Karpas-422 (cell line): ENCODE measurements at regions not wholly inside any gene's neighbourhood (a gene's known extent, or its start where the extent isn't known, plus 50 kb on each side); places are given as distances from the start of the nearest gene placed in this dataset.

Experiments used
- DNase-seq: peaks from one replicate; pipeline ENCODE4 v3.0.0-alpha.2; 2015
- H2AFZ ChIP-seq: fragments of 200-600 bp; sonication (generic); 2 replicates; pipeline ENCODE4 v1.6.1; 2014; ENCODE audit warnings: antibody characterized with exemption, low read length, mixed read lengths
- H3K27ac ChIP-seq: fragments of 200-600 bp; sonication (generic); 2 replicates; pipeline ENCODE4 v1.5.1; 2014; ENCODE audit warnings: mild to moderate bottlenecking, low read length, moderate library complexity
- H3K27me3 ChIP-seq: fragments of 200-600 bp; sonication (generic); 2 replicates; pipeline ENCODE4 v1.6.1; 2014; ENCODE audit warnings: low read length, mixed read lengths
- H3K36me3 ChIP-seq: fragments of 200-600 bp; sonication (generic); 2 replicates; pipeline ENCODE4 v1.6.1; 2014; ENCODE audit warnings: low read length, mixed read lengths; ENCODE audit not compliant: insufficient read depth
- H3K4me1 ChIP-seq: fragments of 200-600 bp; sonication (generic); 2 replicates; pipeline ENCODE4 v1.6.1; 2014; ENCODE audit warnings: mild to moderate bottlenecking, low read length, mixed read lengths
- H3K4me2 ChIP-seq: fragments of 200-600 bp; sonication (generic); 2 replicates; pipeline ENCODE4 v1.6.1; 2014; ENCODE audit warnings: low read length, low read depth, mild to moderate bottlenecking; ENCODE audit not compliant: poor library complexity, severe bottlenecking
- H3K4me3 ChIP-seq: fragments of 200-600 bp; sonication (generic); 2 replicates; pipeline ENCODE4 v1.5.1; 2014; ENCODE audit warnings: mild to moderate bottlenecking, antibody characterized with exemption, low read length, mixed read lengths
- H3K79me2 ChIP-seq: fragments of 200-600 bp; sonication (generic); 2 replicates; pipeline ENCODE4 v1.6.1; 2014; ENCODE audit warnings: mild to moderate bottlenecking, low read length, mixed read lengths
- H3K9ac ChIP-seq: fragments of 200-600 bp; sonication (generic); 2 replicates; pipeline ENCODE4 v1.6.0; 2014; ENCODE audit warnings: low read length
- H3K9me2 ChIP-seq: fragments of 200-600 bp; sonication (generic), shearing (Covaris generic); replicated peaks from 2 replicates; pipeline ENCODE4 v1.6.0; 2014; ENCODE audit warnings: mild to moderate bottlenecking, low read length, moderate library complexity; ENCODE audit not compliant: insufficient read depth
- H3K9me3 ChIP-seq: fragments of 300-700, 200-600 bp; sonication (generic); 2 replicates; pipeline ENCODE4 v1.6.1; 2014; ENCODE audit warnings: low read length, mixed read lengths
- H4K20me1 ChIP-seq: fragments of 200-600 bp; sonication (generic); 2 replicates; pipeline ENCODE4 v1.6.1; 2014; ENCODE audit warnings: mild to moderate bottlenecking, antibody characterized with exemption, low read length, low read depth; ENCODE audit not compliant: insufficient read depth

- no peak overlapping the region for H3K4me2 ChIP-seq
- H3K9me2 ChIP-seq, result no peaks in the 10 kb centered on the region
- H3K4me3 ChIP-seq, result no peak overlapping the region
Observed at GRCh38 chr11:29553990-29554389, 462.8 kb downstream of the KCNA4 start.

DNA sequence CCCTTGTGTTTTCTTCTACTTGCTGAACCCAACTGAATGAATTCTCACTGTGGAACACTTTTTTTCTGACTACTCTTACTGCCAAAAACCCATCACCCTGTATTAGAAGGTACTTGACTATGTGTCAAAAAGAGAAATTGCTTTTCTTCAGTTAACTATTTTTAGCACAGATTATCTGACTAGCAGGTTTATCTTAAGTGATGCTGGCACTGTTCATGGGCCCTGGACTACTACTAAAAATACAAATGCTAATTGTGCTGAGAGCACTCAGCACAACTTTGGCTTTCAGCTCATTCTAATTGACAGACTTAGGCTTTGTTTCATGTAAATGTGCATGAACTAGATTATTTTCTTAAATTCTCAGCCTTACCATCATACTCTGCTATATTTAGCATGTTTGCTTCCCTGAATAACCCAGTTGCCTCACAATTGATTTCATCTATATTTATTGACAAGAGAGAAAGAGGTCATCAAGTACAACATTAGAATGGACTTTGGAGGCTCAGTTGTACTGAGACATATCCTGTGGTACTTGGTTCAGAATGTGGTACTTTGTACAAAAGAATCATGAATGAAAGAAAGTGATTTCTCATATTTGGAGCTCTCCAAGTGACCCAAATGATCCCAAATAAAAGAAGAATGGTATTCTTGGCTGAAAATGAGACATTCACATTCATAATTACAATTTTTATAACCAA lies 478.3 kb downstream of the KCNA4 start:
- no peak overlapping the region for H3K9ac ChIP-seq
- H3K27ac ChIP-seq, result no peak overlapping the region
- H3K36me3 ChIP-seq, result no peaks in the 10 kb centered on the region
- H3K9me2 ChIP-seq, result no peaks in the 10 kb centered on the region
- H3K4me1 ChIP-seq, result no peaks in the 10 kb centered on the region
- H3K4me3 ChIP-seq, result no peak overlapping the region
- no peak overlapping the region for H3K4me2 ChIP-seq
- no peak for DNase-seq
- no peaks in the 10 kb centered on the region for H4K20me1 ChIP-seq
- H3K9me3 ChIP-seq, result 0 out of 2 replicates have a peak, but pooled peaks cover 4% of the 10 kb centered on the region
- no peaks in the 10 kb centered on the region for H3K27me3 ChIP-seq
- no peak overlapping the region for H2AFZ ChIP-seq
- no peaks in the 10 kb centered on the region for H3K79me2 ChIP-seq

More at GRCh38 chr11:29553990-29554389, 462.8 kb downstream of the KCNA4 start:
- no peaks in the 10 kb centered on the region for H3K27me3 ChIP-seq
- no peak overlapping the region for H3K9ac ChIP-seq
- H3K36me3 ChIP-seq, result no peaks in the 10 kb centered on the region
- no peak overlapping the region for H3K27ac ChIP-seq
- H3K4me1 ChIP-seq, result no peaks in the 10 kb centered on the region
- H4K20me1 ChIP-seq, result no peaks in the 10 kb centered on the region
- no peaks in the 10 kb centered on the region for H3K9me3 ChIP-seq
- no peak for DNase-seq
- H3K79me2 ChIP-seq, result no peaks in the 10 kb centered on the region
- H2AFZ ChIP-seq, result no peak overlapping the region

GRCh38 chr11:29534836-29535235 lies 482.0 kb downstream of the KCNA4 start:
- H3K27me3 ChIP-seq, result no peaks in the 10 kb centered on the region
- no peak overlapping the region for H3K4me3 ChIP-seq
- 0 out of 2 replicates have a peak, but pooled peaks cover 4% of the 10 kb centered on the region for H3K9me3 ChIP-seq
- no peak overlapping the region for H3K27ac ChIP-seq
- H3K4me1 ChIP-seq, result no peaks in the 10 kb centered on the region
- DNase-seq, result no peak
- H2AFZ ChIP-seq, result no peak overlapping the region
- H4K20me1 ChIP-seq, result no peaks in the 10 kb centered on the region
- no peaks in the 10 kb centered on the region; the same call in 1 of the 2 replicates for H3K9me2 ChIP-seq
- no peak overlapping the region for H3K4me2 ChIP-seq
- H3K36me3 ChIP-seq, result no peaks in the 10 kb centered on the region
- H3K9ac ChIP-seq, result no peak overlapping the region
- H3K79me2 ChIP-seq, result no peaks in the 10 kb centered on the region

GRCh38 chr11:29530961-29531360 lies 485.9 kb downstream of the KCNA4 start:
- Histone ChIP-seq H3K36me3 (no peaks in the 10 kb centered on the region), H3K79me2 (no peaks in the 10 kb centered on the region), H2AFZ (no peak overlapping the region), H4K20me1 (no peaks in the 10 kb centered on the region), H3K4me3 (no peak overlapping the region), H3K9me3 (peaks cover 4% of the 10 kb centered on the region; the same call in 1 of the 2 replicates), H3K9me2 (no peaks in the 10 kb centered on the region; the same call in 1 of the 2 replicates), H3K27me3 (no peaks in the 10 kb centered on the region), H3K9ac (no peak overlapping the region), H3K4me2 (no peak overlapping the region), H3K4me1 (no peaks in the 10 kb centered on the region), H3K27ac (no peak overlapping the region)
- no peak for DNase-seq

DNA sequence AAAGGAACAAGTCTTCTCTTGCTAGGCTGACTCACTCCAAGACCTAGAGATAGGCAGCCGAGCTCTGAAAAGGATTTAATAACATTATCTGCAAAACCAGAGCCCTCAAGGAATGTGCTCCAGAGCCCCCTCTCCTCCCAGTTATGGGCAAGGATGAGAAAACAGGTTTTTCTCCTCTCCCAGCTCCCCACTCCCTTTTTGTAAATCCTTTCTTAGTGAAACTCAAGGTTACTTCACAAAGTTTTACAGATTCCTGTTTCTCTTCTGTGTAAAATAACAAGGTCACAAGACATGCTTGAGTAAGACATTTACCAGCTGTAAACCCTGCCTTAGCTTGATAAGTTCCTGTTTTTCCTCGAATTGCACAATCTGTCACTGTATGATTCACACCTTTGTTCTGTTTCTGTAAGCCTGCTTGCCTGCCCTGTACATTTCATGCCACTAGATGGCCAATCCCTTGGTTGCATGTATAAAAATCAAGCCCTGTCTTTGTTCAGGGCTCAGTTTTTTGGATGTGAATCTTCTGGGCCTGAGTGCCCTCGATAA lies 489.4 kb downstream of the KCNA4 start:
- Histone ChIP-seq H3K9ac (no peak overlapping the region), H3K9me2 (no peaks in the 10 kb centered on the region), H3K79me2 (no peaks in the 10 kb centered on the region), H3K36me3 (no peaks in the 10 kb centered on the region), H3K4me2 (no peak overlapping the region), H3K4me1 (no peaks in the 10 kb centered on the region), H4K20me1 (no peaks in the 10 kb centered on the region), H3K4me3 (no peak overlapping the region), H3K9me3 (no peaks in the 10 kb centered on the region; the same call in 1 of the 2 replicates), H2AFZ (no peak overlapping the region), H3K27me3 (no peaks in the 10 kb centered on the region), H3K27ac (no peak overlapping the region)
- peak; percentile 68 for DNase-seq

- Histone ChIP-seq H3K4me2 (peak overlapping the region; percentile 53), H2AFZ (peak overlapping the region; percentile 56; the same call in 1 of the 2 replicates), H3K4me1 (peaks cover 10% of the 10 kb centered on the region), H3K79me2 (no peaks in the 10 kb centered on the region), H3K27me3 (no peaks in the 10 kb centered on the region), H3K36me3 (no peaks in the 10 kb centered on the region), H3K9ac (0 out of 2 replicates have a peak overlapping the region, but pooled peaks have one; percentile 24), H3K9me3 (peaks cover 27% of the 10 kb centered on the region), H3K27ac (peak overlapping the region; percentile 94), H4K20me1 (no peaks in the 10 kb centered on the region), H3K4me3 (peak overlapping the region; percentile 45; the same call in 1 of the 2 replicates), H3K9me2 (no peaks in the 10 kb centered on the region)
- DNase-seq, result peak; percentile 86
Observed at GRCh38 chr11:29518389-29519174, 498.2 kb downstream of the KCNA4 start.

DNA sequence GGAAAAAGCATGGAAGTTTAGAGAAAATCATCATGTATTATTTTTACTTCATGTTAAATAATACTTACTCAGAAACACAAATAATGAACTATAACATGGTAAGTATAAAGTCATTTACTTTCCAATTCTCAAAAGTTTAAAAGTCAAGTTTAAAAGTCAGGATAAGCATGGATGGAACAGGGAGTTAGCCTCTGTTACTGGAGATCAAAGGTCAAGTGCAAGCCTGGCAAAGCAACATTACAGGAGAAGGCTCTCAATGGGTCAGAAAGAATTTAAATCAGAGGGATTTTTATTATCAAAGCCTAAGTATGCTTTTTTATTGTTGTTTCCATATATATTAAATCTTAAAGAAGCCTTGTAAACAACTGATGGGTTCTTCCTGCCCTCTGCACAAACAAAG lies 505.4 kb downstream of the KCNA4 start:
- Histone ChIP-seq H3K27ac (no peak overlapping the region), H3K9ac (no peak overlapping the region), H4K20me1 (no peaks in the 10 kb centered on the region), H3K9me2 (no peaks in the 10 kb centered on the region), H3K4me1 (no peaks in the 10 kb centered on the region), H3K27me3 (no peaks in the 10 kb centered on the region), H3K9me3 (no peaks in the 10 kb centered on the region), H2AFZ (no peak overlapping the region), H3K79me2 (no peaks in the 10 kb centered on the region), H3K36me3 (no peaks in the 10 kb centered on the region), H3K4me3 (no peak overlapping the region), H3K4me2 (no peak overlapping the region)
- DNase-seq, result no peak

GRCh38 chr11:29507376-29507775 lies 509.5 kb downstream of the KCNA4 start:
- Histone ChIP-seq H3K4me3 (no peak overlapping the region), H3K79me2 (no peaks in the 10 kb centered on the region), H4K20me1 (no peaks in the 10 kb centered on the region), H3K27me3 (no peaks in the 10 kb centered on the region), H3K9ac (no peak overlapping the region), H2AFZ (no peak overlapping the region), H3K4me1 (no peaks in the 10 kb centered on the region), H3K9me3 (no peaks in the 10 kb centered on the region), H3K4me2 (no peak overlapping the region), H3K36me3 (no peaks in the 10 kb centered on the region), H3K27ac (no peak overlapping the region), H3K9me2 (no peaks in the 10 kb centered on the region)
- DNase-seq, result no peak
